ENCODE measurements at regions not wholly inside any gene's neighbourhood (a gene's known extent, or its start where the extent isn't known, plus 50 kb on each side); places are given as distances from the start of the nearest gene placed in this dataset.
"Not testable (repeated sequence)": the region's sequence is repeated elsewhere in the genome, so short reads cannot be mapped to it uniquely, and the experiment has no call there.

GRCh38 chrX:40952855-40953254 lies 132.4 kb upstream of the USP9X start:
- no peak for DNase-seq

- DNase-seq: no peak
Observed at GRCh38 chrX:40953369-40953768, 131.9 kb upstream of the USP9X start.

- DNase-seq: no peak
Observed at GRCh38 chrX:40960041-40960440, 125.2 kb upstream of the USP9X start.

- DNase-seq: no peak
Observed at GRCh38 chrX:40962793-40963407, 122.3 kb upstream of the USP9X start.

- no peak for DNase-seq
Observed at GRCh38 chrX:40964008-40964407, 121.2 kb upstream of the USP9X start.

GRCh38 chrX:40964633-40965586 lies 120.3 kb upstream of the USP9X start:
- no peak for DNase-seq

- no peak for DNase-seq
Observed at GRCh38 chrX:40966213-40966820, 118.9 kb upstream of the USP9X start.

GRCh38 chrX:40968180-40968579 lies 117.1 kb upstream of the USP9X start:
- DNase-seq: no peak

- DNase-seq: no peak
Observed at GRCh38 chrX:40971736-40972135, 113.5 kb upstream of the USP9X start.

GRCh38 chrX:40973619-40974018 lies 111.6 kb upstream of the USP9X start:
- no peak for DNase-seq

- DNase-seq: no peak
Observed at GRCh38 chrX:40975951-40976350, 109.3 kb upstream of the USP9X start.

GRCh38 chrX:40976981-40977380 lies 108.3 kb upstream of the USP9X start:
- DNase-seq: no peak

- DNase-seq: no peak
Observed at GRCh38 chrX:40984962-40985361, 100.3 kb upstream of the USP9X start.

GRCh38 chrX:40987413-40987812 lies 97.8 kb upstream of the USP9X start:
- no peak for DNase-seq

GRCh38 chrX:40988100-40988499 lies 97.1 kb upstream of the USP9X start:
- no peak for DNase-seq

GRCh38 chrX:40993395-40993794 lies 91.8 kb upstream of the USP9X start:
- not testable (repeated sequence) for DNase-seq

GRCh38 chrX:40996886-40997530 lies 88.2 kb upstream of the USP9X start:
- DNase-seq: no peak

- no peak for DNase-seq
Observed at GRCh38 chrX:40998123-40998522, 87.1 kb upstream of the USP9X start.

- DNase-seq: no peak
Observed at GRCh38 chrX:41001327-41001726, 83.9 kb upstream of the USP9X start.

- DNase-seq: no peak
Observed at GRCh38 chrX:41002026-41002425, 83.2 kb upstream of the USP9X start.

- DNase-seq: no peak
Observed at GRCh38 chrX:41003506-41004270, 81.6 kb upstream of the USP9X start.

GRCh38 chrX:41005445-41005992 lies 79.7 kb upstream of the USP9X start:
- DNase-seq: no peak
